Liver (tissue), 8 donors: ENCODE measurements at regions not wholly inside any gene's neighbourhood (a gene's known extent, or its start where the extent isn't known, plus 50 kb on each side); places are given as distances from the start of the nearest gene placed in this dataset.

ENCODE experiments used
- DNase-seq: peaks from one replicate; pipeline ENCODE4 v3.0.0-alpha.2; 2017; ENCODE audit warnings: low spot score
- H3K27ac ChIP-seq, 2 donors: one replicate each; pipeline ENCODE4 v1.7.0; 2013; ENCODE audit warnings: inconsistent platforms in 2 of 2, low read length in 2 of 2, control low read depth in 1 of 2, low read depth in 1 of 2, mild to moderate bottlenecking in 1 of 2
- H3K27me3 ChIP-seq, 4 donors: one replicate each; pipeline versions ENCODE4 v1.6.1 to v1.7.0; 2013; ENCODE audit warnings: low read length in 3 of 4, inconsistent platforms in 1 of 4, mild to moderate bottlenecking in 1 of 4, moderate library complexity in 1 of 4; ENCODE audit not compliant: control insufficient read depth in 4 of 4, insufficient read depth in 4 of 4
- H3K36me3 ChIP-seq, 4 donors: one replicate each; pipeline versions ENCODE4 v1.6.1 to v1.7.0; 2013; ENCODE audit warnings: low read length in 3 of 4, mild to moderate bottlenecking in 3 of 4, low read depth in 1 of 4, moderate library complexity in 1 of 4; ENCODE audit not compliant: control insufficient read depth in 4 of 4, insufficient read depth in 3 of 4
- H3K4me1 ChIP-seq, 4 donors: one replicate each; pipeline versions ENCODE4 v1.6.1 to v1.7.0; 2013; ENCODE audit warnings: low read length in 3 of 4, mild to moderate bottlenecking in 3 of 4, moderate library complexity in 1 of 4; ENCODE audit not compliant: control insufficient read depth in 4 of 4, insufficient read depth in 4 of 4
- H3K4me3 ChIP-seq, 3 donors: one replicate each; pipeline versions ENCODE4 v1.6.1 to v1.7.0; 2013; ENCODE audit warnings: low read length in 3 of 3, control low read depth in 1 of 3, low read depth in 1 of 3, mild to moderate bottlenecking in 1 of 3
- H3K9ac ChIP-seq, 2 donors: one replicate each; pipeline ENCODE4 v1.7.0; 2013; ENCODE audit warnings: low read length in 2 of 2, mild to moderate bottlenecking in 2 of 2, moderate library complexity in 2 of 2, control low read depth in 1 of 2, low read depth in 1 of 2
- H3K9me3 ChIP-seq, 4 donors: one replicate each; pipeline versions ENCODE4 v1.6.1 to v1.7.0; 2013; ENCODE audit warnings: low read length in 3 of 4; ENCODE audit not compliant: control insufficient read depth in 4 of 4
- FOXA1 ChIP-seq: IDR thresholded peaks from 2 replicates; pipeline ENCODE4 v1.6.1; 2016; ENCODE audit warnings: antibody characterized with exemption
- GABPA ChIP-seq, 2 donors: IDR thresholded peaks in 1 of 2; conservative IDR thresholded peaks in 1 of 2; 2 replicates each; pipeline ENCODE4 v1.6.1; 2016; ENCODE audit warnings: antibody characterized with exemption in 2 of 2, mild to moderate bottlenecking in 1 of 2, moderate library complexity in 1 of 2
- HNF4A ChIP-seq, 2 donors: conservative IDR thresholded peaks; 2 replicates each; pipeline ENCODE4 v1.6.1; 2016; ENCODE audit warnings: antibody characterized with exemption in 2 of 2, mild to moderate bottlenecking in 2 of 2
- JUND ChIP-seq, 2 donors: IDR thresholded peaks; 2 replicates each; pipeline ENCODE4 v1.6.1; 2016; ENCODE audit warnings: antibody characterized with exemption in 2 of 2
- NR2F2 ChIP-seq: IDR thresholded peaks from 2 replicates; pipeline ENCODE4 v1.6.1; 2016; ENCODE audit warnings: antibody characterized with exemption
- RAD21 ChIP-seq, 2 donors: IDR thresholded peaks; 2 replicates each; pipeline ENCODE4 v1.6.1; 2016; ENCODE audit warnings: antibody characterized with exemption in 2 of 2, mild to moderate bottlenecking in 2 of 2
- RXRA ChIP-seq, 2 donors: IDR thresholded peaks; 2 replicates each; pipeline ENCODE4 v1.6.1; 2017 to 2018; ENCODE audit warnings: antibody characterized with exemption in 2 of 2, mild to moderate bottlenecking in 1 of 2
- SP1 ChIP-seq: IDR thresholded peaks from 2 replicates; pipeline ENCODE4 v1.6.1; 2018; ENCODE audit warnings: antibody characterized with exemption, mild to moderate bottlenecking
- TAF1 ChIP-seq: conservative IDR thresholded peaks from 2 replicates; pipeline ENCODE4 v1.6.1; 2016; ENCODE audit warnings: antibody characterized with exemption, mild to moderate bottlenecking
- YY1 ChIP-seq: IDR thresholded peaks from 2 replicates; pipeline ENCODE4 v1.6.1; 2016; ENCODE audit warnings: antibody characterized with exemption, mild to moderate bottlenecking
- WGBS: extraction: QIAGEN DNeasy Blood & Tissue Kit; methylation state at CpG from one replicate; pipeline ENCODE4 v1.1.7; 2013; 5-methylcytosine and 5-hydroxymethylcytosine counted together
- TF ChIP-seq, protein P1 (sequence below): fragments of 150-350 bp; IDR thresholded peaks from 2 replicates; pipeline ENCODE4 v1.5.1; 2017; ENCODE audit warnings: improper control_type of control experiment, low read depth, low read length; ENCODE audit not compliant: missing input control
- TF ChIP-seq, protein P2 (sequence below): IDR thresholded peaks from 2 replicates; pipeline ENCODE4 v1.6.1; 2016; ENCODE audit warnings: antibody characterized with exemption
- TF ChIP-seq, protein P3 (sequence below): IDR thresholded peaks from 2 replicates; pipeline ENCODE4 v1.6.1; 2016; ENCODE audit warnings: antibody characterized with exemption, mild to moderate bottlenecking
- donor health status: healthy.
- donor health status: healthy.
- donor health status: healthy.
- donor health status: healthy.
- donor health status: healthy.

DNA sequence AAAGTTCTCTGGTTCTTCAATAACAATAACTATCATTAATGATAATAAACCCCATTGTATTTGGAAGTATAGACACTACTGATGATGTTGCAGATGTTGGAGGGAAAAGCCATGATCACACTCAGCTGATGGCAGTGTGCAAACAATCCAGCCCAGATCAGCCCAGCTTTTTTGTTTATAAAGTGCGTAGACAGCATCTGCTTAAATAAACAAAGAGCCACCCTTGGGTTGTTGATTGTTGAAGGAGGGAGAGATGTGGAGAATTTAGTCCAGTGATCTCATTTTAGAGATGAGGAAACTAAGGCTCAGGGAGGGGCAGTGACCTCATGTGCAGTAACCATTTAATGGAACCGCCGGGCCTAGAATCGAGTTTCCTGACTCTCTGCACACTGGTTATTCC, 56.0 kb upstream of the MEX3C start:
- H3K4me3 ChIP-seq: no peak overlapping the region
- 84% methylated on average over 4 of the region's 4 CpGs for WGBS
- H3K4me1 ChIP-seq: no peaks in the 10 kb centered on the region
- H3K9me3 ChIP-seq: no peaks in the 10 kb centered on the region
- TF ChIP-seq JUND (IDR thresholded peaks at IDR 0.05) (no peak), YY1 (no peak), RXRA (IDR thresholded peaks at IDR 0.05) (no peak), TAF1 (no peak), GABPA (IDR thresholded peaks at IDR 0.05 in 1 of 2, conservative IDR thresholded peaks at IDR 0.05 in 1 of 2) (no peak), HNF4A (conservative IDR thresholded peaks at IDR 0.05) (no peak), RAD21 (IDR thresholded peaks at IDR 0.05) (no peak), SP1 (no peak), NR2F2 (no peak), FOXA1 (no peak)
- TF ChIP-seq, protein P1, sequence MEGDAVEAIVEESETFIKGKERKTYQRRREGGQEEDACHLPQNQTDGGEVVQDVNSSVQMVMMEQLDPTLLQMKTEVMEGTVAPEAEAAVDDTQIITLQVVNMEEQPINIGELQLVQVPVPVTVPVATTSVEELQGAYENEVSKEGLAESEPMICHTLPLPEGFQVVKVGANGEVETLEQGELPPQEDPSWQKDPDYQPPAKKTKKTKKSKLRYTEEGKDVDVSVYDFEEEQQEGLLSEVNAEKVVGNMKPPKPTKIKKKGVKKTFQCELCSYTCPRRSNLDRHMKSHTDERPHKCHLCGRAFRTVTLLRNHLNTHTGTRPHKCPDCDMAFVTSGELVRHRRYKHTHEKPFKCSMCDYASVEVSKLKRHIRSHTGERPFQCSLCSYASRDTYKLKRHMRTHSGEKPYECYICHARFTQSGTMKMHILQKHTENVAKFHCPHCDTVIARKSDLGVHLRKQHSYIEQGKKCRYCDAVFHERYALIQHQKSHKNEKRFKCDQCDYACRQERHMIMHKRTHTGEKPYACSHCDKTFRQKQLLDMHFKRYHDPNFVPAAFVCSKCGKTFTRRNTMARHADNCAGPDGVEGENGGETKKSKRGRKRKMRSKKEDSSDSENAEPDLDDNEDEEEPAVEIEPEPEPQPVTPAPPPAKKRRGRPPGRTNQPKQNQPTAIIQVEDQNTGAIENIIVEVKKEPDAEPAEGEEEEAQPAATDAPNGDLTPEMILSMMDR: no peak
- TF ChIP-seq, protein P2, sequence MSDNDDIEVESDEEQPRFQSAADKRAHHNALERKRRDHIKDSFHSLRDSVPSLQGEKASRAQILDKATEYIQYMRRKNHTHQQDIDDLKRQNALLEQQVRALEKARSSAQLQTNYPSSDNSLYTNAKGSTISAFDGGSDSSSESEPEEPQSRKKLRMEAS: no peak
- no peak overlapping the region for H3K27ac ChIP-seq
- H3K27me3 ChIP-seq: no peaks in the 10 kb centered on the region
- DNase-seq: no peak
- no peaks in the 10 kb centered on the region for H3K36me3 ChIP-seq
- H3K9ac ChIP-seq: no peak overlapping the region

DNA sequence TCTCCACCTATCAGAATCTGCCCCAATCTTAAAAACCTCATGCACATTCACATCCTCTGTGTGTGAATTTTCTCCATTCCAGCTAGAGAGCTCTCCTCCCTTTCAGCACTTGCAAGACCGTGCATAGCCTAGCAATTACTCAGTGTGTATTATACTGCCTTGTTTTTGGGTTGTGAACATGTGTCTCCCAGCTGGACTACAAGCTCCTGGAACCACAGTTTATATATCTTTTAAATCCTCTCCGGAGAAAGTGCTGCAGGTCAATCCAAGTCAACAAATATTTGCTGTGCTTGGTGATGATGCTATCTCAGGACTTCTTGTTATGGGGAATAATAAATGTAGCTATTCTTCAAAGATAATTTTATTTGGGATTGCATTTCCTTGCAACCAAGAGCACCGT, 58.2 kb upstream of the MEX3C start:
- H3K9ac ChIP-seq: no peak overlapping the region
- TF ChIP-seq NR2F2: no peak
- TF ChIP-seq, protein P3, sequence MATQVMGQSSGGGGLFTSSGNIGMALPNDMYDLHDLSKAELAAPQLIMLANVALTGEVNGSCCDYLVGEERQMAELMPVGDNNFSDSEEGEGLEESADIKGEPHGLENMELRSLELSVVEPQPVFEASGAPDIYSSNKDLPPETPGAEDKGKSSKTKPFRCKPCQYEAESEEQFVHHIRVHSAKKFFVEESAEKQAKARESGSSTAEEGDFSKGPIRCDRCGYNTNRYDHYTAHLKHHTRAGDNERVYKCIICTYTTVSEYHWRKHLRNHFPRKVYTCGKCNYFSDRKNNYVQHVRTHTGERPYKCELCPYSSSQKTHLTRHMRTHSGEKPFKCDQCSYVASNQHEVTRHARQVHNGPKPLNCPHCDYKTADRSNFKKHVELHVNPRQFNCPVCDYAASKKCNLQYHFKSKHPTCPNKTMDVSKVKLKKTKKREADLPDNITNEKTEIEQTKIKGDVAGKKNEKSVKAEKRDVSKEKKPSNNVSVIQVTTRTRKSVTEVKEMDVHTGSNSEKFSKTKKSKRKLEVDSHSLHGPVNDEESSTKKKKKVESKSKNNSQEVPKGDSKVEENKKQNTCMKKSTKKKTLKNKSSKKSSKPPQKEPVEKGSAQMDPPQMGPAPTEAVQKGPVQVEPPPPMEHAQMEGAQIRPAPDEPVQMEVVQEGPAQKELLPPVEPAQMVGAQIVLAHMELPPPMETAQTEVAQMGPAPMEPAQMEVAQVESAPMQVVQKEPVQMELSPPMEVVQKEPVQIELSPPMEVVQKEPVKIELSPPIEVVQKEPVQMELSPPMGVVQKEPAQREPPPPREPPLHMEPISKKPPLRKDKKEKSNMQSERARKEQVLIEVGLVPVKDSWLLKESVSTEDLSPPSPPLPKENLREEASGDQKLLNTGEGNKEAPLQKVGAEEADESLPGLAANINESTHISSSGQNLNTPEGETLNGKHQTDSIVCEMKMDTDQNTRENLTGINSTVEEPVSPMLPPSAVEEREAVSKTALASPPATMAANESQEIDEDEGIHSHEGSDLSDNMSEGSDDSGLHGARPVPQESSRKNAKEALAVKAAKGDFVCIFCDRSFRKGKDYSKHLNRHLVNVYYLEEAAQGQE: no peak
- no peaks in the 10 kb centered on the region for H3K9me3 ChIP-seq
- DNase-seq: no peak
- H3K36me3 ChIP-seq: no peaks in the 10 kb centered on the region
- WGBS: 66% methylated on average over 3 of the region's 3 CpGs
- no peak overlapping the region for H3K27ac ChIP-seq
- no peaks in the 10 kb centered on the region for H3K4me1 ChIP-seq
- no peak overlapping the region for H3K4me3 ChIP-seq
- H3K27me3 ChIP-seq: no peaks in the 10 kb centered on the region

DNA sequence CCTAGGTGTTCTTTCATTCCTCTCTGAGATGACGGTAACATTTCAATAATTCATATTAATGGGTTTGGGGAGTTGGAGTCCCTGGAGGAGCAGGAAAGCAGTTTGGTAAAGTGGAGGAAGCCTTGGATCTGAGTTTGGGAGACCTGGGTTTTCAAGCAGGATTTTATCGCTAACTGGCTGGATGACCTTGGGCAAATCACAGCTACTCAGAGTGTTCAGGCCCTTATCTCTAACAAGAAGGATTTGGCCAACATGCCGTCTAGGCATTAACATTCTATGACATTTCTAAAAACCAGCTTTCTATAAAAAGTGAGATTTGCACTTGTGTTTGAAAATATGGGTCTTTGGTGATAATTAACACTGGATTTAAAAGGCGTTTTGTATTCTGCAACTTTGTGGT, 59.7 kb upstream of the MEX3C start:
- no peak for DNase-seq
- Histone ChIP-seq H3K4me3 (no peak overlapping the region), H3K27me3 (no peaks in the 10 kb centered on the region), H3K4me1 (no peaks in the 10 kb centered on the region), H3K36me3 (no peaks in the 10 kb centered on the region), H3K27ac (no peak overlapping the region), H3K9ac (no peak overlapping the region), H3K9me3 (no peaks in the 10 kb centered on the region)
- 72% methylated on average over 4 of the region's 4 CpGs for WGBS
- no peak for TF ChIP-seq SP1
- TF ChIP-seq FOXA1: no peak
- no peak for TF ChIP-seq HNF4A (conservative IDR thresholded peaks at IDR 0.05)
- TF ChIP-seq, protein P2: no peak
- no peak for TF ChIP-seq GABPA (IDR thresholded peaks at IDR 0.05 in 1 of 2, conservative IDR thresholded peaks at IDR 0.05 in 1 of 2)
- no peak for TF ChIP-seq RAD21 (IDR thresholded peaks at IDR 0.05)
- TF ChIP-seq, protein P1: no peak
